Kidney (tissue), 13 donors: ENCODE measurements at regions not wholly inside any gene's neighbourhood (a gene's known extent, or its start where the extent isn't known, plus 50 kb on each side); places are given as distances from the start of the nearest gene placed in this dataset.

Experiments
- DNase-seq, 5 donors: peaks; one replicate each; pipeline ENCODE4 v3.0.0-alpha.2; 2013 to 2020
- FAIRE-seq: peaks from 2 replicates; lab custom pipeline; 2012; peaks lifted over from hg19 to GRCh38; lab: Jason Lieb, UNC
- H3K27ac ChIP-seq, 2 donors: one replicate each; pipeline ENCODE4 v1.7.0; 2013; ENCODE audit warnings: low read depth in 2 of 2, low read length in 2 of 2, inconsistent platforms in 1 of 2
- H3K27me3 ChIP-seq: one replicate; pipeline ENCODE4 v1.7.1; 2013; ENCODE audit warnings: low read length, inconsistent platforms; ENCODE audit not compliant: control insufficient read depth, insufficient read depth
- H3K36me3 ChIP-seq, 3 donors: one replicate each; pipeline versions ENCODE4 v1.7.0 to v1.7.1; 2013; ENCODE audit warnings: low read length in 3 of 3, control low read depth in 1 of 3, inconsistent platforms in 1 of 3; ENCODE audit not compliant: insufficient read depth in 3 of 3, control insufficient read depth in 2 of 3
- H3K4me1 ChIP-seq, 3 donors: one replicate each; pipeline versions ENCODE4 v1.7.0 to v1.7.1; 2013; ENCODE audit warnings: low read length in 3 of 3, inconsistent platforms in 1 of 3, low read depth in 1 of 3; ENCODE audit not compliant: control insufficient read depth in 2 of 3, insufficient read depth in 2 of 3
- H3K4me3 ChIP-seq, 3 donors: one replicate each; pipeline versions ENCODE4 v1.7.0 to v1.8.1; 2013; ENCODE audit warnings: low read length in 3 of 3, control low read depth in 1 of 3, inconsistent platforms in 1 of 3
- H3K9ac ChIP-seq, 3 donors: one replicate each; pipeline versions ENCODE4 v1.7.0 to v1.7.1; 2013; ENCODE audit warnings: low read length in 3 of 3, control low read depth in 1 of 3, inconsistent platforms in 1 of 3
- H3K9me3 ChIP-seq, 3 donors: one replicate each; pipeline versions ENCODE4 v1.7.0 to v1.7.1; 2013; ENCODE audit warnings: low read length in 3 of 3, control low read depth in 1 of 3, inconsistent platforms in 1 of 3; ENCODE audit not compliant: control insufficient read depth in 2 of 3, insufficient read depth in 1 of 3
- CTCF ChIP-seq: IDR thresholded peaks from 3 replicates; pipeline ENCODE4 v1.5.1; 2012; ENCODE audit warnings: mild to moderate bottlenecking, moderate library complexity, borderline replicate concordance; ENCODE audit not compliant: insufficient read depth; ENCODE audit errors: extremely low read depth
- intact Hi-C: fragments of 100-400 bp; cut with DNase I; formaldehyde crosslinking; loops from one replicate; pipeline ENCODE4 v1.11.1; 2022
- donor health status: control.
- donor health status: control.
- donor health status: control.
- donor health status: control.
- donor health status: control.
- donor health status: DM: yes; HTN: yes; CAD: no.
- donor health status: Normal renal cell carcinoma (clear cell type).

- H3K4me3 ChIP-seq, result no peak overlapping the region
- FAIRE-seq (no peak), DNase-seq (no peak)
- H3K27me3 ChIP-seq, result no peaks in the 10 kb centered on the region
- intact Hi-C loops, result no loop called here
- no peaks in the 10 kb centered on the region for H3K4me1 ChIP-seq
- H3K36me3 ChIP-seq, result no peaks in the 10 kb centered on the region
- TF ChIP-seq CTCF, result no peak
- peaks cover 0 to 9% (median 8%) of the 10 kb centered on the region in 3 donors for H3K9me3 ChIP-seq
- no peak overlapping the region for H3K27ac ChIP-seq
- H3K9ac ChIP-seq, result no peak overlapping the region
Measured at GRCh38 chr9:107855164-107855563, 365.6 kb upstream of the KLF4 start.

GRCh38 chr9:107853461-107853860, 363.9 kb upstream of the KLF4 start:
- H3K9ac ChIP-seq, result no peak overlapping the region
- no peaks in the 10 kb centered on the region for H3K4me1 ChIP-seq
- no peak for FAIRE-seq
- peaks cover 0 to 9% (median 8%) of the 10 kb centered on the region in 3 donors for H3K9me3 ChIP-seq
- TF ChIP-seq CTCF, result no peak
- no peaks in the 10 kb centered on the region for H3K36me3 ChIP-seq
- intact Hi-C loops, result no loop called here
- DNase-seq, result no peak
- no peak overlapping the region for H3K4me3 ChIP-seq
- H3K27me3 ChIP-seq, result no peaks in the 10 kb centered on the region
- H3K27ac ChIP-seq, result no peak overlapping the region

- Histone ChIP-seq H3K4me3 (no peak overlapping the region), H3K9ac (no peak overlapping the region), H3K9me3 (peaks cover 0 to 9% (median 8%) of the 10 kb centered on the region in 3 donors), H3K4me1 (no peaks in the 10 kb centered on the region), H3K36me3 (no peaks in the 10 kb centered on the region), H3K27me3 (no peaks in the 10 kb centered on the region), H3K27ac (no peak overlapping the region)
- DNase-seq, result no peak
- intact Hi-C loops, result no loop called here
- no peak for TF ChIP-seq CTCF
- FAIRE-seq, result no peak
Measured at GRCh38 chr9:107852891-107853290, 363.3 kb upstream of the KLF4 start.

- intact Hi-C loops, result no loop called here
- H3K36me3 ChIP-seq, result no peaks in the 10 kb centered on the region
- peaks cover 0 to 8% (median 7%) of the 10 kb centered on the region in 3 donors for H3K9me3 ChIP-seq
- H3K27ac ChIP-seq, result no peak overlapping the region
- no peaks in the 10 kb centered on the region for H3K4me1 ChIP-seq
- TF ChIP-seq CTCF, result no peak
- DNase-seq, result no peak
- FAIRE-seq, result no peak
- no peaks in the 10 kb centered on the region for H3K27me3 ChIP-seq
- H3K4me3 ChIP-seq, result no peak overlapping the region
- H3K9ac ChIP-seq, result no peak overlapping the region
Measured at GRCh38 chr9:107850653-107851052, 361.1 kb upstream of the KLF4 start.
